Keratinocyte (primary cell): ENCODE measurements at regions not wholly inside any gene's neighbourhood (a gene's known extent, or its start where the extent isn't known, plus 50 kb on each side); places are given as distances from the start of the nearest gene placed in this dataset.

Experiments
- CTCF ChIP-seq, 3 experiments: IDR thresholded peaks in 1 of 3; conservative IDR thresholded peaks in 1 of 3; optimal IDR thresholded peaks in 1 of 3; 2 replicates in 2 of 3; 3 replicates in 1 of 3; pipeline versions ENCODE3 to v1.5.1; 2011; ENCODE audit warnings: low read length in 3 of 3, mild to moderate bottlenecking in 3 of 3, moderate library complexity in 2 of 3, control low read depth in 1 of 3, inconsistent platforms in 1 of 3; ENCODE audit not compliant: insufficient read depth in 2 of 3; ENCODE audit errors: extremely low read depth in 1 of 3
- EZH2 ChIP-seq: IDR thresholded peaks from one replicate; pipeline ENCODE4 v1.6.1; 2012; ENCODE audit warnings: inconsistent platforms, mild to moderate bottlenecking, low read length, moderate library complexity

- TF ChIP-seq CTCF (optimal IDR thresholded peaks at IDR 0.05 in 1 of 3, IDR thresholded peaks at IDR 0.05 in 1 of 3, conservative IDR thresholded peaks at IDR 0.05 in 1 of 3; ENCODE audit: extremely low read depth in 1 of 3, insufficient read depth in 2 of 3, low read length in 3 of 3) (no peak), EZH2 (no peak)
These were observed 238.3 kb upstream of the ESRRG start for GRCh38 chr1:216961516-216961915.
